ENCODE measurements at regions not wholly inside any gene's neighbourhood (a gene's known extent, or its start where the extent isn't known, plus 50 kb on each side); places are given as distances from the start of the nearest gene placed in this dataset.

DNA sequence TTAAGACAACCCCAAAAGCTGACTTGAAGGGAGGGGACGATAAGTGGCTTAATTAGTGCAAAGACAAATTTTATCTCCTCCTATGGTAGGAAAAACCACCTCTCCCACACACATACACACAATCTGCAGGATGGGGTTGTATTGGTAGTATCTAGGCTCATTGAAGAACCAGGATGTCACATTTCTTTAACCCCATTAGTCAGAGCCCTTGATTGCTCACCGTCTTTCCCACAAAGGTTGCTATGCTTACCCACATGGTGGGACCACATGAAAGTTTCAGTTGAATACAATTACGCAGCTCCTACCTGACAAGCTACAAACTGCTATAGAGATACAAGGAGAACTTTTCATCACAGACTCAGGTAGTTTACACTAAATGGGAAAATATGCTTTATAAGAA, 765.0 kb upstream of the CELF4 start:
- no peak for DNase-seq (ENCODE audit: low read depth in 1 of 2, low spot score in 1 of 2)

DNA sequence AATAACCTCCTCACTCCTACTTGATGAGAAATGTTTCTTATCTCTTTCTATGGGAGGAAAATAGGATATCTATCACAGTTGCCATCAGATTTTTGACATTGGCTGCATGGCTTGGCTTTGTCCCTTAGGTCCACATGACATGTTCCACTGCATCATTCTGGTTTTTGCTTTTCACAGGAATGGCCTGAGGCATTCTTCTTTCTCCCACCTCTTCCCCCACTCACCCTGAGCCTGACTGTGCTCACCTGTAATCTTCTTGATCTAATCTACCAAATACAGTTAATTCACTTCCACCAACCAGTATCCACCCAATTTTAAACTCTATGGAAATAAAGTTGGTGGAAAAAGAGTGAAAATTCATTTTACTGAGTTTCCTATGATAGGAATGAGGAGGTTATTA, 763.5 kb upstream of the CELF4 start:
- DNase-seq (ENCODE audit: low read depth in 1 of 2, low spot score in 1 of 2): no peak

GRCh38 chr18:38322206-38322605, 756.6 kb upstream of the CELF4 start:
- DNase-seq (ENCODE audit: low read depth in 1 of 2, low spot score in 1 of 2): no peak

DNA sequence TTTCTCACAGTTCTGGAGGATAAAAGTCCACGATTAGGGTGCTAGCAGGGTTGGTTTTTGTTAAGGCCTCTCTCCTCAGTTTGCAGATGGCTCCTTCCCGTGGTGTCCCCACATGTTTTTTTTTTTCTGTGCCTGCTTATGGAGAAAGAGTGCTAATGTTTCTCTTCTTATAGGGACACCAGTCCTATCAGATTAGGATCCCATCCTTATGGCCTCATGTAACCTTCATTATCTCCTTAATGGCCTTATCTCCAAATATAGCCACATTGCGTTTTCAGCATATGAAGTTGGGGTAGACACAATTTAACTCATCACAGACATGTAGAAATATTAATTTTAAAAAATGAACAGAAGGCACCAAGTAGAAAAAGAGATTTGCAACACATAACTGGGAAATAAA, 755.7 kb upstream of the CELF4 start:
- DNase-seq (ENCODE audit: low read depth in 1 of 2, low spot score in 1 of 2): no peak

- DNase-seq (ENCODE audit: low read depth in 1 of 2, low spot score in 1 of 2): no peak
Observed at GRCh38 chr18:38318416-38318815, 752.8 kb upstream of the CELF4 start.

DNA sequence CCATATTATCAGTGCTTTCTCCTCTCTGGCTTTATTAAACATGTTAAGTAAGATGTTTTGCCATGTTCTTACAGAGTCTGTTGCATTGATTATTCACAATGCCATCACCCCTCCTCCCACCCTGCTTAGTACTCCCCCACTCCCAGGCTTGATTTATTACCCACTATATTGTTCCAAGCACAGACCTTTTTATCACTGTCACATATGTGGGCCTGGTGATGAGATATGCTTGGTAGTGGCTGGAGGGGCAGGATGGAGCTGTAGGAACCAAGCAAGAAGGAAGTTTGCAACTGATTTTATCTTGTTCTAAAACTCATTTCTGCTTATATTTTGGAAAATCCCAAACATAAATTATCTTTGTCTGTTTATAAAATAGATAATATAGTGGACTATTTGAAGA, 748.2 kb upstream of the CELF4 start:
- DNase-seq (ENCODE audit: low read depth in 1 of 2, low spot score in 1 of 2): no peak

DNA sequence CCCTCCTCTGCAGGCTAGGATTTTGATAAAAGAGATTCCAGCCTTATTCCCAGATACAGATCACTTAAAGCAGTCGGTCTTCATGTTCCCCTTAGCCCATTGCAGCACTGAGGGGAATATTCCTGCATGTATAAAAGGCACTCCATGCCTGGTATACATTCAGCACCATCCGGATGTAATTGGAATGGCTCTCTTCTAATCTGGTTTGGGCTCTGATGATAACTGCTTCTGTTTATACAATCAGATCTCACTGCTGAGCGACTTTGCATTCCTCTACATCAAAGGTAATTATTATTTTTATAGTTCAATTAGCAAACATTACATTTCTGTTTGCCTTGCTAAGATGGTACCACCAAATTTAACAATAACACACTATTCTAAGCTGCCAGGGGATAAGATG, 746.9 kb upstream of the CELF4 start:
- DNase-seq (ENCODE audit: low read depth in 1 of 2, low spot score in 1 of 2): no peak

DNA sequence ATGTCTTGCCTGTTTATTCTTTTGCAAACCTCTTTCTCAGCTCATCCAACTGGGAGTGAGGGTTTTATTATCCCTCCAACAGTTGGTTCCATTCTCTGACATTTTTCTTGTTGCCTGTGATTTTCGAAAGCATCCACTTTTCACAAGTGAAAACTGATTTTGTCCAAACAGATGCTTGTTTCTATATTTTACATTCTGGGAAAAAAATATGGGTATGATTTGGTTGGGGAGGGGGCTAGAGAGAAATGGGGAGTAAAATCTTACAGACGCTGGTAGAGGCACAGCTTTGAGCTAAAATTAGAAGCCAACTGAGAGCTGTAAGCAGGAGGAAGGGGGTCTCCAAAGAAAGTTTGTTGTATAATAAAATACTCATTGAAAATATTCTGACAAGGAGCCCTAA, 745.3 kb upstream of the CELF4 start:
- DNase-seq (ENCODE audit: low read depth in 1 of 2, low spot score in 1 of 2): no peak

DNA sequence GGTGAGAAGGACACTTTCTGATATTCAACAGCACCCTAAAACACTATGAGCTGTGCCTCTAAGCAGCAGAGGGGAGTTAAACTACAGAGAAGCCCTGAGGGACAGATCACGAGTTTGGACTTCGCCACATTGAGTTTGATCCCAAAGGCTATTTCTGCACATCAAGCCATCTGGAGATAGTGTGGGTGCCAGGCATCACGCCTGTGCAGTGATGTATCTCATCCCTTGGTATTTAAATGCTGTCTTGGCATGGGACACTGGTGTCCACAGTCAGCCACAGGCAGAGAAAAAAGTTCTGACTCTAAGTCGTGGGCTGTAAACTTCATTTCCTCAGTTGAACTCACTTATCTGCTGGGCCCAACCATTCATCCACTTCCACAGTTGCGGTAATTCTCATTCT, 742.3 kb upstream of the CELF4 start:
- DNase-seq (ENCODE audit: low read depth in 1 of 2, low spot score in 1 of 2): no peak

GRCh38 chr18:38305961-38306360, 740.4 kb upstream of the CELF4 start:
- DNase-seq (ENCODE audit: low read depth in 1 of 2, low spot score in 1 of 2): no peak

- no peak for DNase-seq (ENCODE audit: low read depth in 1 of 2, low spot score in 1 of 2)
Observed at GRCh38 chr18:38301621-38302020, 736.0 kb upstream of the CELF4 start.

DNA sequence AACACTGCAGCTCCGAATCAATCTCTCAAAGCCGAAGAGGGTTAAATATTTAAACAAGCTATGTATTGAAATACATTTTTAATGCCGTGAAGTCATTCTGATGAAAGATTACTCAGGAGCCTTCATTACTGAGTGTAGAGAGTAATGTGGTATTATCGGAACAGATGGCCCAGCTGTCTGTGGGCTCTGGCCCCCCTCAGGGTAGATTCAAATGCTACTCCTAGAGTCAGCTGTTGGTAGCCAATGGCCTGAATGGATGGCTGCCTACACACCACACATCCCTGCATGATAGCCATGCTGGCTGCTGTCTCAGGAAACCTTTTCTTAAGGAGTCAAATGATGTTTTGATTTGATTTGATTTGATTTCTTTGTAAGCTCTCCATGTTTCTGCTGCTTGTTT, 732.3 kb upstream of the CELF4 start:
- DNase-seq (ENCODE audit: low read depth in 1 of 2, low spot score in 1 of 2): no peak

- DNase-seq (ENCODE audit: low read depth in 1 of 2, low spot score in 1 of 2): no peak
Observed at GRCh38 chr18:38290229-38290628, 724.6 kb upstream of the CELF4 start.

- DNase-seq (ENCODE audit: low read depth in 1 of 2, low spot score in 1 of 2): no peak
Observed at GRCh38 chr18:38284972-38285371, 719.4 kb upstream of the CELF4 start.

- no peak for DNase-seq (ENCODE audit: low read depth in 1 of 2, low spot score in 1 of 2)
Observed at GRCh38 chr18:38263066-38263465, 697.5 kb upstream of the CELF4 start.

- DNase-seq (ENCODE audit: low read depth in 1 of 2, low spot score in 1 of 2): no peak
Observed at GRCh38 chr18:38262661-38263060, 697.1 kb upstream of the CELF4 start.

- no peak for DNase-seq (ENCODE audit: low read depth in 1 of 2, low spot score in 1 of 2)
Observed at GRCh38 chr18:38257661-38258060, 692.1 kb upstream of the CELF4 start.

GRCh38 chr18:38256366-38256765, 690.8 kb upstream of the CELF4 start:
- DNase-seq (ENCODE audit: low read depth in 1 of 2, low spot score in 1 of 2): no peak

GRCh38 chr18:38250971-38251370, 685.4 kb upstream of the CELF4 start:
- DNase-seq (ENCODE audit: low read depth in 1 of 2, low spot score in 1 of 2): no peak

DNA sequence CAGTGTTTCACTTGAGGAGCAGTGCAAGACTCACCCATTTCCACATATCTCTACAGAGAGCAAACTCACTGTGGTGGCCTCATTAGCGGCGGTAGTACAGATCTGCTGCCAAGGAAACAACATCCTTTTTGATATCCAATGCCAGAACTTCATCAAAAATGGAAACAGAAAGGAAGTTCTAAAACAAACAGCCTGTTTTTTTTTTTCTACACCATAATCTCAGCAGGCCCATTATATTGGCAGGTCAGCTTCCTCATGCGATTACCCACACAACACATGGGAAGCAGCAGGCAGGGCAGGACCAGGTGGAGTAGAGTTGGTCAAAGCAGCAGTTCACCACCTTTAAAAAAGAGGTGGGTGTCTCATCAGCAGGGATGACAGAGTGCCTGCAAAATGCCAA, 678.9 kb upstream of the CELF4 start:
- no peak for DNase-seq (ENCODE audit: low read depth in 1 of 2, low spot score in 1 of 2)

GRCh38 chr18:38243291-38243690, 677.7 kb upstream of the CELF4 start:
- DNase-seq (ENCODE audit: low read depth in 1 of 2, low spot score in 1 of 2): no peak

DNA sequence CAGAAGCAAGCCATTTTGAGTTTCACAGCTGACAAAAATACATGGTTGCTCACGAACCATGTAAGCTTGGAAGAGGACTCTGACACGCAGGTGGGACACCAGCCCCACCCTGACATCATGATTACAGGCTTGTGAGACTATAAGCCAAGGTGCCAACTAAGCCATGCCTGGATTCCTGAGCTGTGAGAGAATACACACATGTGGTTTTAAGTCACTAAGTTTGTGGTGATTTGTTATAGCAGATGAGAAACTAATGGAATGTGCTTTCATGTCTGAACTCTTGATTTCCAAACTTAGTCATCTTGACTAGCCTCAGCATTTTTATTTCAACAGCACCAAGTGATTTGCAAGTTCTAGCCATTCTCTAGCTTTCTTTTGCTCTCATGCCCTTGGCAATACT, 676.1 kb upstream of the CELF4 start:
- no peak for DNase-seq (ENCODE audit: low read depth in 1 of 2, low spot score in 1 of 2)

- no peak for DNase-seq (ENCODE audit: low read depth in 1 of 2, low spot score in 1 of 2)
Observed at GRCh38 chr18:38241216-38241615, 675.6 kb upstream of the CELF4 start.

GRCh38 chr18:38239606-38240005, 674.0 kb upstream of the CELF4 start:
- no peak for DNase-seq (ENCODE audit: low read depth in 1 of 2, low spot score in 1 of 2)

All from stimulated activated CD4-positive, alpha-beta T cell treated with anti-CD3 and anti-CD28 coated beads, Interleukin-15, amount 100 ng/mL, for 1 hour (primary cell).